Mucosa of descending colon (tissue), 3 donors: ENCODE measurements at regions not wholly inside any gene's neighbourhood (a gene's known extent, or its start where the extent isn't known, plus 50 kb on each side); places are given as distances from the start of the nearest gene placed in this dataset.

Source experiments
- ATAC-seq: fragments of 200-7000 bp; cut with Tn5 transposase; one replicate; pipeline ENCODE4 v1.9.1; 2020; ENCODE audit warnings: mild to moderate bottlenecking, moderate library complexity
- DNase-seq, 3 donors: peaks; one replicate each; pipeline ENCODE4 v3.0.0-alpha.2; 2020
- H3K36me3 ChIP-seq: fragments of 200-600 bp; one replicate; pipeline ENCODE4 v1.8.0; 2021; ENCODE audit warnings: low read depth, mild to moderate bottlenecking
- H3K4me1 ChIP-seq: fragments of 200-600 bp; one replicate; pipeline ENCODE4 v1.8.0; 2021; ENCODE audit warnings: low read depth, mild to moderate bottlenecking
- H3K4me3 ChIP-seq: fragments of 200-600 bp; one replicate; pipeline ENCODE4 v1.8.0; 2021; ENCODE audit warnings: mild to moderate bottlenecking
- H3K9me3 ChIP-seq: fragments of 200-600 bp; one replicate; pipeline ENCODE4 v1.8.0; 2021; ENCODE audit warnings: mild to moderate bottlenecking
- intact Hi-C, 2 donors: fragments of 100-400 bp; cut with DNase I in 1 of 2; cut with micrococcal nuclease in 1 of 2; formaldehyde crosslinking; loops; one replicate each; pipeline versions ENCODE4 v1.11.0 to v1.11.1; 2022; cut with DNase I, micrococcal nuclease
- TF ChIP-seq, protein P1 (sequence below): fragments of 200-600 bp; IDR thresholded peaks from one replicate; pipeline ENCODE4 v1.8.0; 2022; ENCODE audit warnings: antibody characterized with exemption, mild to moderate bottlenecking
- donor health status: DM: no; HTN: no; CAD: no; lungs with moderate emphysema.
- donor health status: DM: no; HTN: no; CAD: no.
- donor health status: DM: no; HTN: yes; CAD: no.

DNA sequence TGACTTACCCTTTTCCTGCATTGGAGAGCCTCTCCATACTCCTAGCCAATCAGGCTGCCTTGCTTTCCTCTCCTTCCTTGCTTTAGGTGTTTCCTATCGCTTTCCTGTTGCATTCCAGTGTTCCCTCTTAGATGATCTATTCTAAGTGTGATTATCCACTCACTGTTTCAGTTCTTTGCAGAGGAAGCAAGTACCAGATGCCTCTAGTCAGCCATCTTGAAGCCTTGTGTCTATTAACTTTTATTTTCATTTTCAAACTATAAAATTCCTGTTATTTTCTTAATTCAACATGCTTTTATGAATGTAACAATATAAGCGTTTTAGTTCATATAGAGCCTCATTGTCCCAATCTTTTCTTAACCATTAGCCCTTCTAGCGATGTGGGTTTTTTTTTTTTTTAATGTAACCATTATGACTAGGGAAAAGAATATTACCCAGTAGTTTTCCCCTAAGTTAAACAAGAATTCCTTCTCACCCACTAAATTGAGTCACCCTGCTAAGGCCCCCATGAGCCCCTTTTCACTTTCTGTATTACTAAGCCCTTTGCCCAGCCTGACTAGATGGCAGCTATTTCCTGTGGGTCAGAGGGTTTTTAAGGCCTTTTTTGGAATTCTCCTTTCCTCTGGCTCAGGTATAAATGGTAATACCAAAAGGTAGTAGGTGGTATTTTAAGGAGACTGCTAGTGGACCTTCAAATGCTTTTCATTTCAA lies 229.4 kb upstream of the CTNNB1 start:
- peaks cover 13% of the 10 kb centered on the region for H3K4me1 ChIP-seq
- no peaks in the 10 kb centered on the region for H3K36me3 ChIP-seq
- H3K9me3 ChIP-seq = no peaks in the 10 kb centered on the region
- DNase-seq = no peak
- ATAC-seq = no peak
- TF ChIP-seq, protein P1, sequence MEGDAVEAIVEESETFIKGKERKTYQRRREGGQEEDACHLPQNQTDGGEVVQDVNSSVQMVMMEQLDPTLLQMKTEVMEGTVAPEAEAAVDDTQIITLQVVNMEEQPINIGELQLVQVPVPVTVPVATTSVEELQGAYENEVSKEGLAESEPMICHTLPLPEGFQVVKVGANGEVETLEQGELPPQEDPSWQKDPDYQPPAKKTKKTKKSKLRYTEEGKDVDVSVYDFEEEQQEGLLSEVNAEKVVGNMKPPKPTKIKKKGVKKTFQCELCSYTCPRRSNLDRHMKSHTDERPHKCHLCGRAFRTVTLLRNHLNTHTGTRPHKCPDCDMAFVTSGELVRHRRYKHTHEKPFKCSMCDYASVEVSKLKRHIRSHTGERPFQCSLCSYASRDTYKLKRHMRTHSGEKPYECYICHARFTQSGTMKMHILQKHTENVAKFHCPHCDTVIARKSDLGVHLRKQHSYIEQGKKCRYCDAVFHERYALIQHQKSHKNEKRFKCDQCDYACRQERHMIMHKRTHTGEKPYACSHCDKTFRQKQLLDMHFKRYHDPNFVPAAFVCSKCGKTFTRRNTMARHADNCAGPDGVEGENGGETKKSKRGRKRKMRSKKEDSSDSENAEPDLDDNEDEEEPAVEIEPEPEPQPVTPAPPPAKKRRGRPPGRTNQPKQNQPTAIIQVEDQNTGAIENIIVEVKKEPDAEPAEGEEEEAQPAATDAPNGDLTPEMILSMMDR = no peak
- no peak overlapping the region for H3K4me3 ChIP-seq
- intact Hi-C loops = no loop called here

DNA sequence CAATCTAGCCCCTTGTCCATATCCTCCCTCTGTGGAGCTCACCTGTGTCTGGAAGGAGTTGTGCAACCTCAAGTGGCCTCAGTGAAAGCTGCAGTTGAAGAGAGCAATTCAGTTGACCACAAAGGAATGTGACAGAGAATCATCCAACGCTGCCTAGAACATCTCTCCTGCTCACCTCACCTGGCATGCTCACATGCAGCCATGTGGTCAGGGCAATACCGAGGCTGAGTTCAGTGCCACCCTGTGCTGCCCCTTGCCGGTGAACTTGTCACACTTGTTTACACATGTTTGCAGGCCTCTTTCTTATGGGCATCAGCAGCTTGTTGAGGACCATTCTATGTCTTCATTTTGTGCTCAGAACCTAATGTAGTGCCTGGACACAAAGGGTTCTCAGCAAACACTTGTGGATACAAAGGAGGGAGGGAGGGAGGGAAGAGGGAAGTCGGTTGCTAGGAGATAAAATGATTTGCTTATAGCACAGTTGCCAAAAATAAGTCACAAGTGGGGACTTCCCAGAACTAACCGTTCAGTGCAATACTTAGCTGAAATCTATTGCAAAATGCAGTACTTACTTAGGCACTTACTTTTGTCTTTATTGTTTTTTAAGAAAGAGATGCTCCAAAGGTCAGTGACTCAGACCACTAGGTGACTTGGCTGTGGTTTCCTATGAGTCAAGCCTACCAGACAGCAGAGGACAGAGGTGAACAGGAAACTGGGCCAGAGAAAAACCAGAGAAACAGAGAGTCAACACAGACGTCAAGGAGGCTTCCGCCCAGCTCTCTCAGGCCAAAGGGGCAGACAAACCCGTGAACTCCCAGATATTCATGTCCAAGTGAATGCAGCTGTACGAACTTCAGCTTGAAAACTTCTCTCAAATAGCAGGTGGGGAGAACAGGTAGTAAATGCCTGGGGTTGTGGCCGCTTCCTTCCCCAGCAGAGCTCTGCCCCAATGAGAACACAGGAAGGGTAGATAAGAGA lies 227.8 kb upstream of the CTNNB1 start:
- peak; percentile 57 to 71 (median 68) for DNase-seq
- no peak overlapping the region for H3K4me3 ChIP-seq
- TF ChIP-seq, protein P1 = no peak

DNA sequence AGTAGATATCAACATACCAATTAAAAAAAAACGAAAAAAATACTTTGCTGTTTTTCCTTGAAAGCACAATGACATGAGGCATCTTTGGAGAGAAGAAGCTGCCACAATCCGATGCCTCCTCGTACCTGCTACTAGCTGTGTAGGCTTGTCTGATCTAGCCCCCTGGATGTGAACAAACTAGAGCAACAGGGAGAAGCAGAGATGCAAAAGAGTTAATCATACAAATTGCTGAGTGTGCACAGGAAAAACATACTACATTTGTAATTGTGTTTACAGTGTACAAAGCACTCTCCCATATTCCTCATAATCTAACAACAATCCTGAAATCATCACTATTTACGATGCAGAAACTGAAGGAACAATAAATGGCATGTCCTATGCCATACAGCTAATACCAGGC lies 227.0 kb upstream of the CTNNB1 start:
- Histone ChIP-seq H3K4me3 (no peak overlapping the region), H3K36me3 (no peaks in the 10 kb centered on the region), H3K4me1 (peaks cover 13% of the 10 kb centered on the region), H3K9me3 (no peaks in the 10 kb centered on the region)
- TF ChIP-seq, protein P1 = no peak
- intact Hi-C loops = no loop called here
- DNase-seq (no peak), ATAC-seq (no peak)

More for the DNA sequence above, 227.8 kb upstream of the CTNNB1 start:
- Histone ChIP-seq H3K36me3 (no peaks in the 10 kb centered on the region), H3K9me3 (no peaks in the 10 kb centered on the region), H3K4me1 (peaks cover 13% of the 10 kb centered on the region)
- peak; percentile 97 for ATAC-seq
- intact Hi-C loops = no loop called here

DNA sequence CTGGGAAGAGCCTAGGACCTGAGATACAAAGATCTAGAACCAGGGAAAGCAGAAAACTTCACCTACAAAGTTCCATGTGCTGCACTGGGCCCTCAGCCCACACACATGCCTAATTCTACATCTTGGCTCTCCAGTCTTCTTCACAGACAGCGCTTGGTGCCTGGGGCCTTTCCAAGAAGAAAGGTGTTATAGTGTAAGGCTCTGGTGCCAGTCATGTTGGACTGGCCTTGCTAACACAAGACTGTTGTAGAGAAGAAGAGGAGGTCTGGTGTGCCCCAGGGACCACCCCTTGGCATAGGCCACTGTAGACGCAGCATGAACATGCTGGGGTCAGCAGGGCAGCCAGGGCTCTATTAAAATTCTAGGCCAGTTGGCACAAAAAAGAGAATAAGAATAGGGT lies 226.2 kb upstream of the CTNNB1 start:
- no peak for DNase-seq
- Histone ChIP-seq H3K36me3 (no peaks in the 10 kb centered on the region), H3K9me3 (no peaks in the 10 kb centered on the region), H3K4me1 (peaks cover 13% of the 10 kb centered on the region), H3K4me3 (no peak overlapping the region)
- TF ChIP-seq, protein P1 = no peak
- intact Hi-C loops = no loop called here
- ATAC-seq = no peak

DNA sequence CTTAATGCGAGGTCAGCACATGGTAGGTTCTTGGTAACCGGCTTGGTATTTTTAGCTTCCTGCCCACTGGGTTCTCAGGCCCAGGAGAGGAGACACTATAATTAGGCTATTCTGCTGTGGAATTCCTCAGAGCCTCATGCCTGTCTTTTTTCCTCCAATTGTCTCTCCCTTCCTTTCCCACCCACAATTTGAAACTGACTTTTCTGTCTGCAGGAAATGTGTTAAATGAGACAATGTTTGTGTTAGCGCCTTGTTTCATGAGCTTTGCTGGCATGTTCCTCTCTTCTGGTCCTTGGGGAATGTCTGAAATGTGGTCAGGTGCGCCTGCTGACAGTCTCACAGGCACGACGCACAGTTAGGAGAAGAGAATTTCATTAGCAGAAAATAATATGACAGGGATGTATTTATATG lies 223.6 kb upstream of the CTNNB1 start:
- H3K4me1 ChIP-seq = peaks cover 13% of the 10 kb centered on the region
- no peak overlapping the region for H3K4me3 ChIP-seq
- ATAC-seq (no peak), DNase-seq (no peak)
- H3K36me3 ChIP-seq = no peaks in the 10 kb centered on the region
- TF ChIP-seq, protein P1 = no peak
- H3K9me3 ChIP-seq = no peaks in the 10 kb centered on the region
- intact Hi-C loops = no loop called here
